Fibroblast of peridontal ligament (primary cell): ENCODE measurements at regions not wholly inside any gene's neighbourhood (a gene's known extent, or its start where the extent isn't known, plus 50 kb on each side); places are given as distances from the start of the nearest gene placed in this dataset.
"Not testable (repeated sequence)": the region's sequence is repeated elsewhere in the genome, so short reads cannot be mapped to it uniquely, and the experiment has no call there.

ENCODE experiments used
- DNase-seq: peaks from one replicate; pipeline ENCODE4 v3.0.0-alpha.2; 2010; ENCODE audit errors: extremely low read depth

- peak; percentile 64 for DNase-seq
Observed at GRCh38 chr17:20908313-20909267, 134.2 kb downstream of the USP22 start.

- no peak for DNase-seq
Observed at GRCh38 chr17:20914658-20915057, 128.2 kb downstream of the USP22 start.

GRCh38 chr17:20916383-20916782, 126.4 kb downstream of the USP22 start:
- no peak for DNase-seq

- not testable (repeated sequence) for DNase-seq
Observed at GRCh38 chr17:20917610-20918306, 125.1 kb downstream of the USP22 start.

GRCh38 chr17:20920095-20920814, 122.6 kb downstream of the USP22 start:
- DNase-seq = no peak

GRCh38 chr17:20920815-20921199, 122.0 kb downstream of the USP22 start:
- peak; percentile 66 for DNase-seq

- peak; percentile 74 for DNase-seq
Observed at GRCh38 chr17:20922128-20922670, 120.6 kb downstream of the USP22 start.

GRCh38 chr17:20924306-20924705, 118.5 kb downstream of the USP22 start:
- no peak for DNase-seq

- peak; percentile 37 for DNase-seq
Observed at GRCh38 chr17:20925091-20925490, 117.7 kb downstream of the USP22 start.

GRCh38 chr17:20925954-20926353, 116.9 kb downstream of the USP22 start:
- DNase-seq = no peak

GRCh38 chr17:20926532-20926931, 116.3 kb downstream of the USP22 start:
- peak; percentile 79 for DNase-seq

- DNase-seq = no peak
Observed at GRCh38 chr17:20927308-20927977, 115.4 kb downstream of the USP22 start.

GRCh38 chr17:20929334-20929733, 113.5 kb downstream of the USP22 start:
- no peak for DNase-seq

GRCh38 chr17:20930081-20930760, 112.6 kb downstream of the USP22 start:
- peak; percentile 75 for DNase-seq

GRCh38 chr17:20933040-20933439, 109.8 kb downstream of the USP22 start:
- not testable (repeated sequence) for DNase-seq

- DNase-seq = peak; percentile 35
Observed at GRCh38 chr17:20934288-20934687, 108.5 kb downstream of the USP22 start.

- DNase-seq = peak; percentile 80
Observed at GRCh38 chr17:20935740-20936139, 107.1 kb downstream of the USP22 start.

GRCh38 chr17:20938244-20938643, 104.6 kb downstream of the USP22 start:
- DNase-seq = no peak

- DNase-seq = no peak
Observed at GRCh38 chr17:20938988-20939615, 103.7 kb downstream of the USP22 start.

- DNase-seq = no peak
Observed at GRCh38 chr17:20941872-20942271, 100.9 kb downstream of the USP22 start.
